HCT116 (cell line): ENCODE measurements at regions not wholly inside any gene's neighbourhood (a gene's known extent, or its start where the extent isn't known, plus 50 kb on each side); places are given as distances from the start of the nearest gene placed in this dataset.

Experiments
- ATAC-seq: fragments of 200-7000 bp; cut with Tn5 transposase; 2 replicates; pipeline ENCODE4 v1.9.1; 2020; ENCODE audit warnings: mild to moderate bottlenecking, moderate library complexity
- BruUV-seq: library from RNA; stranded (reverse); fragments of 400-500 nt; replicated peaks from 2 replicates; lab custom pipeline; 2021; lab: Mats Ljungman, UMichigan
- CTCF ChIA-PET: fragments of 300-600 bp; sonication (Branson Sonifier 250); formaldehyde crosslinking; loops from one replicate; lab custom pipeline; 2021; ENCODE audit warnings: antibody characterized with exemption; lab: Charles Lee
- POLR2A ChIA-PET: fragments of 300-600, 350-600 bp; sonication (Branson Sonifier 250); formaldehyde crosslinking; loops from one replicate; lab custom pipeline; 2021; ENCODE audit warnings: antibody characterized with exemption; lab: Charles Lee
- RAD21 ChIA-PET, 2 experiments: fragments of 300-600 bp; sonication (Branson Sonifier 250); formaldehyde crosslinking; loops; one replicate each; lab custom pipeline; 2023; ENCODE audit warnings: low total read pairs in 2 of 2; ENCODE audit not compliant: uncharacterized antibody in 2 of 2, unreplicated experiment in 2 of 2, low non-redundant PET in 1 of 2; lab: Charles Lee
- DNase-seq: peaks from one replicate; pipeline ENCODE4 v3.0.0-alpha.2; 2010; ENCODE audit warnings: low read depth, low spot score
- H2AFZ ChIP-seq: fragments of 200-600 bp; shearing (Covaris generic), sonication (generic); 2 replicates; pipeline ENCODE4 v1.6.1; 2017; ENCODE audit warnings: low read depth, mixed run types, mixed read lengths, antibody characterized with exemption, low read length; ENCODE audit not compliant: poor library complexity, severe bottlenecking
- H3K27ac ChIP-seq: 2 replicates; pipeline ENCODE4 v1.5.1; 2012; ENCODE audit warnings: low read depth, low read length
- H3K27me3 ChIP-seq: fragments of 200-600 bp; sonication (generic); 2 replicates; pipeline ENCODE4 v1.6.1; 2016; ENCODE audit warnings: mixed run types, low read length, mixed read lengths; ENCODE audit not compliant: insufficient read depth
- H3K36me3 ChIP-seq, 2 experiments: fragments of 200-500 bp in 1 of 2; fragments of 200-600 bp in 1 of 2; sonication (Bioruptor generic) in 1 of 2; sonication (generic) in 1 of 2; 2 replicates each; pipeline versions ENCODE4 v1.5.1 to v1.6.1; 2014 to 2016; ENCODE audit warnings: low read length in 2 of 2, inconsistent platforms in 1 of 2, mixed read lengths in 1 of 2, mixed run types in 1 of 2; ENCODE audit not compliant: insufficient read depth in 2 of 2, control insufficient read depth in 1 of 2
- H3K4me1 ChIP-seq, 2 experiments: fragments of 200-600 bp in 1 of 2; sonication (generic) in 1 of 2; 2 replicates each; pipeline versions ENCODE4 v1.5.1 to v1.6.1; 2012 to 2017; ENCODE audit warnings: low read length in 2 of 2, inconsistent platforms in 1 of 2, mild to moderate bottlenecking in 1 of 2, mixed read lengths in 1 of 2, mixed run types in 1 of 2, moderate library complexity in 1 of 2; ENCODE audit not compliant: insufficient read depth in 2 of 2, control insufficient read depth in 1 of 2
- H3K4me2 ChIP-seq: fragments of 200-600 bp; sonication (generic); 2 replicates; pipeline ENCODE4 v1.6.1; 2017; ENCODE audit warnings: mixed run types, low read length, mixed read lengths
- H3K4me3 ChIP-seq, 2 experiments: fragments of 200-600 bp in 1 of 2; sonication (generic) in 1 of 2; replicated peaks in 1 of 2; 2 replicates each; pipeline ENCODE4 v1.5.1; 2011 to 2016; ENCODE audit warnings: low read length in 2 of 2, control low read depth in 1 of 2, low read depth in 1 of 2, mild to moderate bottlenecking in 1 of 2, mixed read lengths in 1 of 2, mixed run types in 1 of 2
- H3K79me2 ChIP-seq: fragments of 200-600 bp; sonication (generic); 2 replicates; pipeline ENCODE4 v1.6.1; 2017; ENCODE audit warnings: mild to moderate bottlenecking, mixed run types, low read length, moderate library complexity, mixed read lengths; ENCODE audit not compliant: insufficient read depth
- H3K9ac ChIP-seq: fragments of 200-600 bp; sonication (generic); 2 replicates; pipeline ENCODE4 v1.6.1; 2016; ENCODE audit warnings: low read length, mixed read lengths
- H3K9me2 ChIP-seq: fragments of 200-600 bp; sonication (generic), shearing (Covaris generic); 2 replicates; pipeline ENCODE4 v1.6.1; 2017; ENCODE audit warnings: mixed run types, mild to moderate bottlenecking, moderate library complexity; ENCODE audit not compliant: insufficient read depth
- H3K9me3 ChIP-seq, 2 experiments: fragments of 200-500 bp in 1 of 2; fragments of 200-600 bp in 1 of 2; sonication (Bioruptor generic) in 1 of 2; sonication (generic) in 1 of 2; 2 replicates each; pipeline ENCODE4 v1.6.1; 2014 to 2017; ENCODE audit warnings: low read length in 2 of 2, mixed read lengths in 2 of 2, inconsistent platforms in 1 of 2, low read depth in 1 of 2, mild to moderate bottlenecking in 1 of 2, mixed run types in 1 of 2, moderate library complexity in 1 of 2; ENCODE audit not compliant: control insufficient read depth in 1 of 2, insufficient read depth in 1 of 2
- H4K20me1 ChIP-seq: fragments of 200-600 bp; sonication (generic), shearing (Covaris generic); 2 replicates; pipeline ENCODE4 v1.6.1; 2017; ENCODE audit warnings: mixed run types, mild to moderate bottlenecking, moderate library complexity; ENCODE audit not compliant: insufficient read depth
- CEBPB ChIP-seq: IDR thresholded peaks from 2 replicates; pipeline ENCODE4 v1.6.1; 2012; ENCODE audit warnings: low read depth
- EZH2phosphoT487 ChIP-seq: fragments of 200-600 bp; IDR thresholded peaks from 2 replicates; pipeline ENCODE4 v1.6.1; 2018; ENCODE audit warnings: antibody characterized with exemption, borderline replicate concordance
- POLR2AphosphoS5 ChIP-seq: IDR thresholded peaks from 2 replicates; pipeline ENCODE4 v1.6.1; 2011; ENCODE audit warnings: mild to moderate bottlenecking, low read depth, low read length, moderate library complexity
- REST ChIP-seq: IDR thresholded peaks from 2 replicates; pipeline ENCODE4 v1.6.1; 2012; ENCODE audit warnings: low read depth
- TCF7L2 ChIP-seq: IDR thresholded peaks from 2 replicates; pipeline ENCODE4 v1.7.0; 2011; ENCODE audit warnings: borderline replicate concordance, inconsistent platforms; ENCODE audit not compliant: insufficient read depth, insufficient read length; ENCODE audit errors: extremely low read depth
- ZFX ChIP-seq: fragments of 450-650 bp; IDR thresholded peaks from 2 replicates; pipeline ENCODE4 v1.6.1; 2017
- ZNF274 ChIP-seq: fragments of 200-500 bp; sonication (Bioruptor generic); IDR thresholded peaks from 2 replicates; pipeline ENCODE4 v1.6.1; 2014; ENCODE audit warnings: mild to moderate bottlenecking, low read depth, low read length, inconsistent platforms
- intact Hi-C: fragments of 100-400 bp; cut with micrococcal nuclease; formaldehyde crosslinking; loops from 2 replicates; pipeline ENCODE4 v1.10.0; 2022
- TF ChIP-seq, protein P1 (sequence below): IDR thresholded peaks from 2 replicates; pipeline ENCODE4 v1.6.1; 2011; ENCODE audit warnings: mild to moderate bottlenecking, low read length, moderate library complexity; ENCODE audit not compliant: insufficient replicate concordance; ENCODE audit errors: extremely low read depth

GRCh38 chr18:53752781-53753367 lies 471.6 kb downstream of the MBD2 start:
- ATAC-seq (no peak), DNase-seq (no peak)
- Histone ChIP-seq H3K9me2 (no peaks in the 10 kb centered on the region), H3K27ac (no peak overlapping the region), H3K4me1 (no peaks in the 10 kb centered on the region), H3K4me3 (no peak overlapping the region), H3K9ac (no peak overlapping the region), H2AFZ (no peak overlapping the region), H3K4me2 (no peak overlapping the region), H4K20me1 (no peaks in the 10 kb centered on the region), H3K9me3 (peaks cover 0 to 5% of the 10 kb centered on the region in 2 experiments; a peak in 2 of 4 replicates), H3K79me2 (no peaks in the 10 kb centered on the region), H3K36me3 (no peaks in the 10 kb centered on the region), H3K27me3 (no peaks in the 10 kb centered on the region)
- POLR2A ChIA-PET, result no interaction called here
- RAD21 ChIA-PET, result no interaction called here
- intact Hi-C loops, result no loop called here
- CTCF ChIA-PET, result no interaction called here
- TF ChIP-seq TCF7L2 (no peak), ZNF274 (no peak), ZFX (no peak), EZH2phosphoT487 (no peak), POLR2AphosphoS5 (no peak), CEBPB (no peak), REST (no peak)
- TF ChIP-seq, protein P1, sequence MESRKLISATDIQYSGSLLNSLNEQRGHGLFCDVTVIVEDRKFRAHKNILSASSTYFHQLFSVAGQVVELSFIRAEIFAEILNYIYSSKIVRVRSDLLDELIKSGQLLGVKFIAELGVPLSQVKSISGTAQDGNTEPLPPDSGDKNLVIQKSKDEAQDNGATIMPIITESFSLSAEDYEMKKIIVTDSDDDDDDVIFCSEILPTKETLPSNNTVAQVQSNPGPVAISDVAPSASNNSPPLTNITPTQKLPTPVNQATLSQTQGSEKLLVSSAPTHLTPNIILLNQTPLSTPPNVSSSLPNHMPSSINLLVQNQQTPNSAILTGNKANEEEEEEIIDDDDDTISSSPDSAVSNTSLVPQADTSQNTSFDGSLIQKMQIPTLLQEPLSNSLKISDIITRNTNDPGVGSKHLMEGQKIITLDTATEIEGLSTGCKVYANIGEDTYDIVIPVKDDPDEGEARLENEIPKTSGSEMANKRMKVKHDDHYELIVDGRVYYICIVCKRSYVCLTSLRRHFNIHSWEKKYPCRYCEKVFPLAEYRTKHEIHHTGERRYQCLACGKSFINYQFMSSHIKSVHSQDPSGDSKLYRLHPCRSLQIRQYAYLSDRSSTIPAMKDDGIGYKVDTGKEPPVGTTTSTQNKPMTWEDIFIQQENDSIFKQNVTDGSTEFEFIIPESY, result no peak
- no TSS peak for BruUV-seq
